Progenitor cell of endocrine pancreas (in vitro differentiated cells): ENCODE measurements at regions not wholly inside any gene's neighbourhood (a gene's known extent, or its start where the extent isn't known, plus 50 kb on each side); places are given as distances from the start of the nearest gene placed in this dataset.
A peak's percentile ranks its signal among the peaks of the same experiment; 100 is the strongest.

Source experiments
- DNase-seq: peaks from one replicate; pipeline ENCODE4 v3.0.0; 2021; ENCODE audit warnings: low spot score; ENCODE audit not compliant: unreplicated experiment
- H3K27ac Mint-ChIP-seq: 2 replicates; pipeline ENCODE4 v1.8.0; 2021; ENCODE audit warnings: mild to moderate bottlenecking, moderate library complexity, mixed read lengths
- H3K27me3 Mint-ChIP-seq: 2 replicates; pipeline ENCODE4 v1.8.0; 2021; ENCODE audit warnings: mixed read lengths
- H3K36me3 Mint-ChIP-seq: 2 replicates; pipeline ENCODE4 v1.8.0; 2022; ENCODE audit warnings: mixed read lengths; ENCODE audit not compliant: insufficient read depth
- H3K4me1 Mint-ChIP-seq: 2 replicates; pipeline ENCODE4 v1.8.0; 2021; ENCODE audit warnings: low read depth, mixed read lengths
- H3K4me3 Mint-ChIP-seq: 2 replicates; pipeline ENCODE4 v1.8.0; 2021; ENCODE audit warnings: low read depth, mild to moderate bottlenecking, moderate library complexity, mixed read lengths
- H3K9me3 Mint-ChIP-seq: 2 replicates; pipeline ENCODE4 v1.8.0; 2021; ENCODE audit warnings: low read depth, mixed read lengths
- CTCF ChIP-seq: fragments of 200-600 bp; sonication (generic); IDR thresholded peaks from one replicate; pipeline ENCODE4 v1.5.0; 2021; ENCODE audit warnings: antibody characterized with exemption, mild to moderate bottlenecking; ENCODE audit not compliant: unreplicated experiment

- Mint-ChIP-seq H3K4me1 (peaks cover 38% of the 10 kb centered on the region), H3K4me3 (no peak overlapping the region), H3K27ac (peak overlapping the region; percentile 26)
Observed at GRCh38 chr15:96035091-96035490, 295.4 kb upstream of the NR2F2 start.

GRCh38 chr15:96035635-96036034 is 294.9 kb upstream of the NR2F2 start:
- peaks cover 38% of the 10 kb centered on the region for H3K4me1 Mint-ChIP-seq

More at GRCh38 chr15:96035091-96035490, 295.4 kb upstream of the NR2F2 start:
- no peak for TF ChIP-seq CTCF
- H3K27me3 Mint-ChIP-seq = no peaks in the 10 kb centered on the region
- no peak for DNase-seq
- H3K36me3 Mint-ChIP-seq = peaks cover 2% of the 10 kb centered on the region
- H3K9me3 Mint-ChIP-seq = peaks cover 6% of the 10 kb centered on the region

GRCh38 chr15:96037584-96037983 is 292.9 kb upstream of the NR2F2 start:
- DNase-seq = no peak
- Mint-ChIP-seq H3K27ac (no peak overlapping the region), H3K36me3 (no peaks in the 10 kb centered on the region), H3K4me3 (no peak overlapping the region), H3K27me3 (no peaks in the 10 kb centered on the region), H3K4me1 (peaks cover 32% of the 10 kb centered on the region), H3K9me3 (no peaks in the 10 kb centered on the region)
- no peak for TF ChIP-seq CTCF

More at GRCh38 chr15:96035635-96036034, 294.9 kb upstream of the NR2F2 start:
- Mint-ChIP-seq H3K27me3 (no peaks in the 10 kb centered on the region), H3K27ac (no peak overlapping the region), H3K4me3 (no peak overlapping the region), H3K36me3 (peaks cover 2% of the 10 kb centered on the region), H3K9me3 (peaks cover 6% of the 10 kb centered on the region)
- DNase-seq = no peak
- TF ChIP-seq CTCF = no peak

- TF ChIP-seq CTCF = no peak
- Mint-ChIP-seq H3K27ac (no peak overlapping the region), H3K36me3 (no peaks in the 10 kb centered on the region), H3K9me3 (no peaks in the 10 kb centered on the region), H3K4me1 (peaks cover 32% of the 10 kb centered on the region), H3K4me3 (no peak overlapping the region), H3K27me3 (no peaks in the 10 kb centered on the region)
- no peak for DNase-seq
Observed at GRCh38 chr15:96038131-96038530, 292.4 kb upstream of the NR2F2 start.

- Mint-ChIP-seq H3K4me3 (no peak overlapping the region), H3K27me3 (no peaks in the 10 kb centered on the region), H3K36me3 (no peaks in the 10 kb centered on the region), H3K9me3 (no peaks in the 10 kb centered on the region), H3K4me1 (peaks cover 32% of the 10 kb centered on the region), H3K27ac (no peak overlapping the region)
- no peak for DNase-seq
- no peak for TF ChIP-seq CTCF
Observed at GRCh38 chr15:96038650-96039049, 291.9 kb upstream of the NR2F2 start.
